ENCODE measurements at regions not wholly inside any gene's neighbourhood (a gene's known extent, or its start where the extent isn't known, plus 50 kb on each side); places are given as distances from the start of the nearest gene placed in this dataset.
"Not testable (repeated sequence)": the region's sequence is repeated elsewhere in the genome, so short reads cannot be mapped to it uniquely, and the experiment has no call there.

DNA sequence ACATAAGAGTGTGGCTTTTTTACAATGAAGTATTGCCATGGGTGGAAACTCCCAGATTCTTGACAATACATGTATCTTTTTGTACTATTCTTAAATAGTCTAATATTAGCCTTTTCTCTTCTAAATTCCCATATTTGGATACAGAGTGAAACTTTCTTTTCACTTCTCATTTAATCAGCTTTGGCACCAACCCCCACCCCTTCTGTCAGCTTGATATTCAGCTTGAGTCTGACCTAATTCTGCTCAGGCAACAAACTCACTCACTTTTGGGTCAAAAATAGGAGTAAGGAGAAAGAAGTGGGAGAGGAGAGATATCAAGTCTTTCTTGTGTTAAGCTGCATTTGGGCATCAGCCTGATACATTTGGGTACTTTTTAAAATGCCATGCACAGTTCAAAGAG is 397.5 kb downstream of the COG6 start:
- no peak overlapping the region for H3K9ac ChIP-seq (ENCODE audit: low read length in 3 of 3)
- FAIRE-seq: no peak
- H3K27ac ChIP-seq (ENCODE audit: low read depth in 2 of 2, low read length in 2 of 2): no peak overlapping the region
- no peaks in the 10 kb centered on the region for H3K36me3 ChIP-seq (ENCODE audit: control insufficient read depth in 2 of 3, insufficient read depth in 3 of 3, low read length in 3 of 3)
- DNase-seq: no peak
- intact Hi-C loops (cut with DNase I): no loop called here
- H3K27me3 ChIP-seq (ENCODE audit: control insufficient read depth, insufficient read depth, low read length): no peaks in the 10 kb centered on the region
- TF ChIP-seq, protein P1, sequence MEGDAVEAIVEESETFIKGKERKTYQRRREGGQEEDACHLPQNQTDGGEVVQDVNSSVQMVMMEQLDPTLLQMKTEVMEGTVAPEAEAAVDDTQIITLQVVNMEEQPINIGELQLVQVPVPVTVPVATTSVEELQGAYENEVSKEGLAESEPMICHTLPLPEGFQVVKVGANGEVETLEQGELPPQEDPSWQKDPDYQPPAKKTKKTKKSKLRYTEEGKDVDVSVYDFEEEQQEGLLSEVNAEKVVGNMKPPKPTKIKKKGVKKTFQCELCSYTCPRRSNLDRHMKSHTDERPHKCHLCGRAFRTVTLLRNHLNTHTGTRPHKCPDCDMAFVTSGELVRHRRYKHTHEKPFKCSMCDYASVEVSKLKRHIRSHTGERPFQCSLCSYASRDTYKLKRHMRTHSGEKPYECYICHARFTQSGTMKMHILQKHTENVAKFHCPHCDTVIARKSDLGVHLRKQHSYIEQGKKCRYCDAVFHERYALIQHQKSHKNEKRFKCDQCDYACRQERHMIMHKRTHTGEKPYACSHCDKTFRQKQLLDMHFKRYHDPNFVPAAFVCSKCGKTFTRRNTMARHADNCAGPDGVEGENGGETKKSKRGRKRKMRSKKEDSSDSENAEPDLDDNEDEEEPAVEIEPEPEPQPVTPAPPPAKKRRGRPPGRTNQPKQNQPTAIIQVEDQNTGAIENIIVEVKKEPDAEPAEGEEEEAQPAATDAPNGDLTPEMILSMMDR (IDR thresholded peaks at IDR 0.05; ENCODE audit: borderline replicate concordance, extremely low read depth, insufficient read depth): no peak
- no peak overlapping the region for H3K4me3 ChIP-seq (ENCODE audit: low read length in 3 of 3)
- H3K9me3 ChIP-seq (ENCODE audit: control insufficient read depth in 2 of 3, insufficient read depth in 1 of 3, low read length in 3 of 3): no peaks in the 10 kb centered on the region
- H3K4me1 ChIP-seq (ENCODE audit: control insufficient read depth in 2 of 3, insufficient read depth in 2 of 3, low read depth in 1 of 3, low read length in 3 of 3): no peaks in the 10 kb centered on the region

DNA sequence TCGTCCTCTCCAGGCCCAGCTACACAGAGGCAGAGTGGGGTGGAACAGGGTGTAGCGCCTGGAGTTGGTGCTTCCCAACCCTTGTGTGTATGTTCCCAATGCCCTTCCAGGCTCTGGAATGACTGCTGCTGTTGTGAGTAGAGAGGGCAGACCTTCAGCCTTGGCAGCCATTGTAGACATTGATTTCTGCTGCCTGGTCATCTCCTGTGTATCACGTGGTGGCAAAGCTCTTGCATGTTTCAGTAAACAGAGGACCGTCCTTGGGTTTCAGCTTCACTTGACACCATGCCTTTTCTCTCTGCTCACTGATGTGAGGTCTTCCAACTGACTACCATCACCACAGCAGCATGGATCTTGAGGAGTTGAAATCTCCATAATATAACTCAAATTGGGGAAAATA is 397.9 kb downstream of the COG6 start:
- intact Hi-C loops (cut with DNase I): no loop called here
- DNase-seq (no peak), FAIRE-seq (no peak)
- Histone ChIP-seq H3K36me3 (ENCODE audit: control insufficient read depth in 2 of 3, insufficient read depth in 3 of 3, low read length in 3 of 3) (no peaks in the 10 kb centered on the region), H3K27me3 (ENCODE audit: control insufficient read depth, insufficient read depth, low read length) (no peaks in the 10 kb centered on the region), H3K9me3 (ENCODE audit: control insufficient read depth in 2 of 3, insufficient read depth in 1 of 3, low read length in 3 of 3) (no peaks in the 10 kb centered on the region), H3K9ac (ENCODE audit: low read length in 3 of 3) (no peak overlapping the region), H3K4me3 (ENCODE audit: low read length in 3 of 3) (no peak overlapping the region), H3K4me1 (ENCODE audit: control insufficient read depth in 2 of 3, insufficient read depth in 2 of 3, low read depth in 1 of 3, low read length in 3 of 3) (no peaks in the 10 kb centered on the region), H3K27ac (ENCODE audit: low read depth in 2 of 2, low read length in 2 of 2) (no peak overlapping the region)
- TF ChIP-seq, protein P1 (IDR thresholded peaks at IDR 0.05; ENCODE audit: borderline replicate concordance, extremely low read depth, insufficient read depth): no peak

GRCh38 chr13:40054422-40054821 is 399.0 kb downstream of the COG6 start:
- FAIRE-seq; intact Hi-C loops (cut with DNase I); H3K27me3 ChIP-seq (ENCODE audit: control insufficient read depth, insufficient read depth, low read length); H3K36me3 ChIP-seq (ENCODE audit: control insufficient read depth in 2 of 3, insufficient read depth in 3 of 3, low read length in 3 of 3); H3K9me3 ChIP-seq (ENCODE audit: control insufficient read depth in 2 of 3, insufficient read depth in 1 of 3, low read length in 3 of 3); H3K4me1 ChIP-seq (ENCODE audit: control insufficient read depth in 2 of 3, insufficient read depth in 2 of 3, low read depth in 1 of 3, low read length in 3 of 3); H3K9ac ChIP-seq (ENCODE audit: low read length in 3 of 3); DNase-seq; H3K27ac ChIP-seq (ENCODE audit: low read depth in 2 of 2, low read length in 2 of 2); H3K4me3 ChIP-seq (ENCODE audit: low read length in 3 of 3): not testable (repeated sequence)

DNA sequence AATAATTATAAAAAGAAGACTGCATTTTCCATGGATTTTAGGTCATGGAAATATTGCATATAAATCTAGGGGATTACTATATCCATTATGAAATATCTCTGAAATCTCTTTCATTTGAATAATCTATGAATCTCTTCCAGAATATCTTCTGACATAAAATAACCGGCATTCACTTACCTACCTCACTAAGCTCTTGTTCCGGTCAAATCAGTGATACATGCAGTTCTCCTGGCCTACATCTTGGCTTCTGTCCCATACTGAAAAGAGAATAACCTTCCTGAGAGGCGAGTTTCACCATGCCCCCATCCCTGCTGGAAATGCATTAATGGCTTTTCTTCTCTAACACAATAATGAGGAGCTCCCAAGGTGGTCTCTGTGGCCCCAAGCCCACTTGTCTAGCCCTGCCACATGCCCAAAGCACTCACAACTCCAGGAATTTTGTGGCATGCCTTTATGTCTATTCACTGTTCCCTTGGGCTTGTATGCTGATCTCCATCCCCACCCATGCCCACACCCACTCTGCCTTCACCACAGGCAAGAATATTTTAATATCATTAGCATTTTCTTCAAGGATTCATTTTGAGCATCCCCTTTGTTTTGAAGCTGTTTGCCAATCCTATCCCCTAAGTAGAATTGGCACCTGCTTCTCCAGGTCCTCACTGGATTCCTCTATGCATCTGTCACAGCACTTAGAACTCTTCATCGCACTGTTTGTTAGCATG is 401.6 kb downstream of the COG6 start:
- intact Hi-C loops (cut with DNase I): no loop called here
- no peak for FAIRE-seq
- Histone ChIP-seq H3K9me3 (ENCODE audit: control insufficient read depth in 2 of 3, insufficient read depth in 1 of 3, low read length in 3 of 3) (no peaks in the 10 kb centered on the region), H3K9ac (ENCODE audit: low read length in 3 of 3) (no peak overlapping the region), H3K4me3 (ENCODE audit: low read length in 3 of 3) (no peak overlapping the region), H3K27ac (ENCODE audit: low read depth in 2 of 2, low read length in 2 of 2) (no peak overlapping the region), H3K36me3 (ENCODE audit: control insufficient read depth in 2 of 3, insufficient read depth in 3 of 3, low read length in 3 of 3) (no peaks in the 10 kb centered on the region), H3K4me1 (ENCODE audit: control insufficient read depth in 2 of 3, insufficient read depth in 2 of 3, low read depth in 1 of 3, low read length in 3 of 3) (no peaks in the 10 kb centered on the region), H3K27me3 (ENCODE audit: control insufficient read depth, insufficient read depth, low read length) (no peaks in the 10 kb centered on the region)
- TF ChIP-seq, protein P1 (IDR thresholded peaks at IDR 0.05; ENCODE audit: borderline replicate concordance, extremely low read depth, insufficient read depth): no peak
- DNase-seq: no peak
